ENCODE measurements at regions not wholly inside any gene's neighbourhood (a gene's known extent, or its start where the extent isn't known, plus 50 kb on each side); places are given as distances from the start of the nearest gene placed in this dataset.

DNA sequence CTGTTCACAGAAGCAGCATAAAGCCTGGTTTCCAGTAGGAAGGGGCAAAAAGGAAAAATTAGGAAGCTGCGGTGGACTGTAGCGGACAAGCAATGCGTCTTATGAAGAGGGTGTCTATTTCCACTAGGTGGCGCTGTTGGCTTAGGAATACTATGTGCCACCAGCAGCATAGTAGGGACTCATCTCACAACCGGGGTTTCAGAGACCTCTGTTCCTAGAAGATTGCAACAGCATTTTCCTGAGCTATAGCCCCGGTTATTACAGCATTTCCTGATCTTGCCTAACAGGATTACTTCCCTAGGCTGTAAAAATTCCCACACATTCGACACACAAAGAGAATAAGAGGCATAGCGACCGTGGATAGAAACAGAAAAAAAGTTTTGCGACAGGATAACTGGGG is 683.0 kb downstream of the TBL1XR1 start:
- TF ChIP-seq, protein P1, sequence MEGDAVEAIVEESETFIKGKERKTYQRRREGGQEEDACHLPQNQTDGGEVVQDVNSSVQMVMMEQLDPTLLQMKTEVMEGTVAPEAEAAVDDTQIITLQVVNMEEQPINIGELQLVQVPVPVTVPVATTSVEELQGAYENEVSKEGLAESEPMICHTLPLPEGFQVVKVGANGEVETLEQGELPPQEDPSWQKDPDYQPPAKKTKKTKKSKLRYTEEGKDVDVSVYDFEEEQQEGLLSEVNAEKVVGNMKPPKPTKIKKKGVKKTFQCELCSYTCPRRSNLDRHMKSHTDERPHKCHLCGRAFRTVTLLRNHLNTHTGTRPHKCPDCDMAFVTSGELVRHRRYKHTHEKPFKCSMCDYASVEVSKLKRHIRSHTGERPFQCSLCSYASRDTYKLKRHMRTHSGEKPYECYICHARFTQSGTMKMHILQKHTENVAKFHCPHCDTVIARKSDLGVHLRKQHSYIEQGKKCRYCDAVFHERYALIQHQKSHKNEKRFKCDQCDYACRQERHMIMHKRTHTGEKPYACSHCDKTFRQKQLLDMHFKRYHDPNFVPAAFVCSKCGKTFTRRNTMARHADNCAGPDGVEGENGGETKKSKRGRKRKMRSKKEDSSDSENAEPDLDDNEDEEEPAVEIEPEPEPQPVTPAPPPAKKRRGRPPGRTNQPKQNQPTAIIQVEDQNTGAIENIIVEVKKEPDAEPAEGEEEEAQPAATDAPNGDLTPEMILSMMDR (IDR thresholded peaks at IDR 0.05; ENCODE audit: borderline replicate concordance, extremely low read depth, low read length, poor library complexity, severe bottlenecking) = peak; percentile 59
- no peak for TF ChIP-seq EZH2 (IDR thresholded peaks at IDR 0.05; ENCODE audit: borderline replicate concordance, low read depth, low read length, severe bottlenecking)
